PC-3 (cell line): ENCODE measurements at regions not wholly inside any gene's neighbourhood (a gene's known extent, or its start where the extent isn't known, plus 50 kb on each side); places are given as distances from the start of the nearest gene placed in this dataset.

ENCODE experiments used
- ATAC-seq: fragments of 200-7000 bp; cut with Tn5 transposase; 2 replicates; pipeline ENCODE4 v1.9.1; 2020; ENCODE audit warnings: mild to moderate bottlenecking, moderate library complexity
- BruUV-seq: library from RNA; stranded (reverse); fragments of 400-500 nt; replicated peaks from 2 replicates; lab custom pipeline; 2021; lab: Mats Ljungman, UMichigan
- CTCF ChIA-PET: fragments of 300-600 bp; sonication (Branson Sonifier 250); formaldehyde crosslinking; loops from one replicate; lab custom pipeline; 2022; ENCODE audit warnings: antibody characterized with exemption; lab: Charles Lee
- POLR2A ChIA-PET: fragments of 300-600 bp; sonication (Branson Sonifier 250); formaldehyde crosslinking; loops from one replicate; lab custom pipeline; 2022; ENCODE audit warnings: antibody characterized with exemption; ENCODE audit not compliant: unreplicated experiment; lab: Charles Lee
- DNase-seq: peaks from one replicate; pipeline ENCODE4 v3.0.0-alpha.2; 2015
- H2AFZ ChIP-seq: fragments of 300-600 bp; sonication (generic); 2 replicates; pipeline ENCODE4 v1.6.0; 2016; ENCODE audit warnings: antibody characterized with exemption, low read length
- H3F3A ChIP-seq: fragments of 300-600 bp; sonication (generic); one replicate; pipeline ENCODE4 v1.6.0; 2017; ENCODE audit warnings: antibody characterized with exemption, low read length, control low read depth, mild to moderate bottlenecking; ENCODE audit not compliant: unreplicated experiment
- H3K27ac ChIP-seq: fragments of 300-600 bp; sonication (generic); 2 replicates; pipeline ENCODE4 v1.5.1; 2016; ENCODE audit warnings: mild to moderate bottlenecking, low read length
- H3K27me3 ChIP-seq: fragments of 300-600 bp; sonication (generic); 2 replicates; pipeline ENCODE4 v1.6.1; 2016; ENCODE audit warnings: low read length, mixed read lengths
- H3K36me3 ChIP-seq: fragments of 300-600 bp; sonication (generic); 2 replicates; pipeline ENCODE4 v1.6.1; 2016; ENCODE audit warnings: low read depth, mixed run types, low read length, mixed read lengths
- H3K4me1 ChIP-seq: fragments of 300-600 bp; sonication (generic); 2 replicates; pipeline ENCODE4 v1.5.1; 2016; ENCODE audit warnings: low read length; ENCODE audit not compliant: insufficient read depth
- H3K4me2 ChIP-seq: fragments of 300-600 bp; sonication (generic); 2 replicates; pipeline ENCODE4 v1.6.0; 2016; ENCODE audit warnings: low read length
- H3K4me3 ChIP-seq: fragments of 300-600 bp; sonication (generic); 2 replicates; pipeline ENCODE4 v1.5.1; 2016; ENCODE audit warnings: mild to moderate bottlenecking, low read length, mixed read lengths
- H3K79me2 ChIP-seq: fragments of 300-600 bp; sonication (generic); 2 replicates; pipeline ENCODE4 v1.6.1; 2017; ENCODE audit warnings: low read length, mixed read lengths
- H3K9ac ChIP-seq: fragments of 300-600 bp; sonication (generic); 2 replicates; pipeline ENCODE4 v1.6.0; 2016; ENCODE audit warnings: mild to moderate bottlenecking, low read length
- H3K9me2 ChIP-seq: fragments of 300-600 bp; sonication (generic); replicated peaks from 2 replicates; pipeline ENCODE4 v1.6.1; 2016; ENCODE audit warnings: mixed run types, low read length, mixed read lengths
- H3K9me3 ChIP-seq: fragments of 300-600 bp; sonication (generic); 2 replicates; pipeline ENCODE4 v1.6.1; 2016; ENCODE audit warnings: low read length, mixed read lengths
- H4K20me1 ChIP-seq: fragments of 300-600 bp; sonication (generic); 2 replicates; pipeline ENCODE4 v1.6.1; 2016; ENCODE audit warnings: low read length, mixed read lengths
- EZH2 ChIP-seq: fragments of 300-600 bp; sonication (generic); IDR thresholded peaks from one replicate; pipeline ENCODE4 v1.6.1; 2017; ENCODE audit warnings: antibody characterized with exemption, mild to moderate bottlenecking, low read length; ENCODE audit not compliant: unreplicated experiment
- EZH2phosphoT487 ChIP-seq: fragments of 300-600 bp; sonication (generic); IDR thresholded peaks from 2 replicates; pipeline ENCODE4 v1.6.1; 2018; ENCODE audit warnings: mild to moderate bottlenecking, antibody characterized with exemption, low read length, borderline replicate concordance
- intact Hi-C: fragments of 100-400 bp; cut with micrococcal nuclease; formaldehyde crosslinking; loops from 2 replicates; pipeline ENCODE4 v1.9.0; 2023
- TF ChIP-seq, protein P1 (sequence below): fragments of 300-600 bp; sonication (generic); conservative IDR thresholded peaks from 2 replicates; pipeline ENCODE4 v1.5.1; 2017; ENCODE audit warnings: antibody characterized with exemption, low read depth, mild to moderate bottlenecking, low read length

DNA sequence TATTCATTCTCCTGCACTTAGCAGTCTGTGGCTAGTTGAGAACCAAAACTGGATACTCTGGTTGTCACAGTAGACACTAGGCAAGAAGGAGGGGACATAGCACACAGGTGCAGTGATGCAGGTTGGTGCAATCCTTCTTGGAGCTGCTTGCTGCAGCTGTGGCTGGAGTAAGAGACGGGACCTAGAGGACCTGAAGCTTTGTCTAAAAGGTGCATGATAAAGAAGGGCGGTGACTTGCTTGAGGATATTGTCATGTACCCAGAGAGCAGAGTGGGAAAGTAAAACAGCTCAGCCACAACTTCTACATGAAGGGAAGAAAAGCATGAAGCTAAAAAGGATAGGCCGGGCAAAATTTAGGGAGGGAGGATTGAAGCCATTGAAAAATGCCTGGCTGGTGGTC, 304.1 kb upstream of the KIRREL3 start:
- Histone ChIP-seq H3K27me3 (peaks cover 4% of the 10 kb centered on the region; the same call in 1 of the 2 replicates), H3K79me2 (no peaks in the 10 kb centered on the region), H3K36me3 (no peaks in the 10 kb centered on the region), H3F3A (no peaks in the 10 kb centered on the region), H4K20me1 (no peaks in the 10 kb centered on the region), H3K4me2 (no peak overlapping the region), H3K4me1 (no peaks in the 10 kb centered on the region), H3K4me3 (no peak overlapping the region), H3K9me3 (no peaks in the 10 kb centered on the region), H2AFZ (no peak overlapping the region), H3K9me2 (no peaks in the 10 kb centered on the region), H3K9ac (no peak overlapping the region), H3K27ac (no peak overlapping the region)
- CTCF ChIA-PET: no interaction called here
- POLR2A ChIA-PET: no interaction called here
- DNase-seq (no peak), ATAC-seq (no peak)
- BruUV-seq: no TSS peak
- intact Hi-C loops: no loop called here
- TF ChIP-seq EZH2: no peak

GRCh38 chr11:127288926-127289325, 288.4 kb upstream of the KIRREL3 start:
- no peaks in the 10 kb centered on the region for H3K36me3 ChIP-seq
- H3K27ac ChIP-seq: no peak overlapping the region

GRCh38 chr11:127281534-127281933, 281.0 kb upstream of the KIRREL3 start:
- TF ChIP-seq, protein P1, sequence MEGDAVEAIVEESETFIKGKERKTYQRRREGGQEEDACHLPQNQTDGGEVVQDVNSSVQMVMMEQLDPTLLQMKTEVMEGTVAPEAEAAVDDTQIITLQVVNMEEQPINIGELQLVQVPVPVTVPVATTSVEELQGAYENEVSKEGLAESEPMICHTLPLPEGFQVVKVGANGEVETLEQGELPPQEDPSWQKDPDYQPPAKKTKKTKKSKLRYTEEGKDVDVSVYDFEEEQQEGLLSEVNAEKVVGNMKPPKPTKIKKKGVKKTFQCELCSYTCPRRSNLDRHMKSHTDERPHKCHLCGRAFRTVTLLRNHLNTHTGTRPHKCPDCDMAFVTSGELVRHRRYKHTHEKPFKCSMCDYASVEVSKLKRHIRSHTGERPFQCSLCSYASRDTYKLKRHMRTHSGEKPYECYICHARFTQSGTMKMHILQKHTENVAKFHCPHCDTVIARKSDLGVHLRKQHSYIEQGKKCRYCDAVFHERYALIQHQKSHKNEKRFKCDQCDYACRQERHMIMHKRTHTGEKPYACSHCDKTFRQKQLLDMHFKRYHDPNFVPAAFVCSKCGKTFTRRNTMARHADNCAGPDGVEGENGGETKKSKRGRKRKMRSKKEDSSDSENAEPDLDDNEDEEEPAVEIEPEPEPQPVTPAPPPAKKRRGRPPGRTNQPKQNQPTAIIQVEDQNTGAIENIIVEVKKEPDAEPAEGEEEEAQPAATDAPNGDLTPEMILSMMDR: no peak
- TF ChIP-seq EZH2 (no peak), EZH2phosphoT487 (no peak)
- Histone ChIP-seq H3K36me3 (no peaks in the 10 kb centered on the region), H3K9ac (no peak overlapping the region), H3K4me2 (no peak overlapping the region), H4K20me1 (no peaks in the 10 kb centered on the region), H3K9me3 (peaks cover 25% of the 10 kb centered on the region; the same call in 1 of the 2 replicates), H3K9me2 (no peaks in the 10 kb centered on the region), H3K27ac (no peak overlapping the region), H3K4me1 (no peaks in the 10 kb centered on the region), H3K4me3 (no peak overlapping the region), H3K27me3 (no peaks in the 10 kb centered on the region), H3K79me2 (no peaks in the 10 kb centered on the region), H3F3A (no peaks in the 10 kb centered on the region), H2AFZ (no peak overlapping the region)
- CTCF ChIA-PET: no interaction called here
- ATAC-seq (no peak), DNase-seq (no peak)
- BruUV-seq: no TSS peak
- POLR2A ChIA-PET: no interaction called here
- intact Hi-C loops: no loop called here

More at GRCh38 chr11:127288926-127289325, 288.4 kb upstream of the KIRREL3 start:
- POLR2A ChIA-PET: no interaction called here
- Histone ChIP-seq H3K9ac (no peak overlapping the region), H3K9me3 (peaks cover 27% of the 10 kb centered on the region), H3K4me1 (no peaks in the 10 kb centered on the region), H2AFZ (no peak overlapping the region), H3F3A (no peaks in the 10 kb centered on the region), H3K9me2 (no peaks in the 10 kb centered on the region), H3K27me3 (no peaks in the 10 kb centered on the region), H3K4me2 (no peak overlapping the region), H4K20me1 (no peaks in the 10 kb centered on the region), H3K79me2 (no peaks in the 10 kb centered on the region), H3K4me3 (no peak overlapping the region)
- DNase-seq (no peak), ATAC-seq (no peak)
- TF ChIP-seq, protein P1: no peak
- TF ChIP-seq EZH2phosphoT487 (no peak), EZH2 (no peak)
- intact Hi-C loops: no loop called here
- BruUV-seq: no TSS peak
- CTCF ChIA-PET: no interaction called here
